OCI-LY7 (cell line): ENCODE measurements at regions not wholly inside any gene's neighbourhood (a gene's known extent, or its start where the extent isn't known, plus 50 kb on each side); places are given as distances from the start of the nearest gene placed in this dataset.

Experiments used
- EZH2phosphoT487 ChIP-seq: fragments of 200-600 bp; sonication (generic); IDR thresholded peaks from 2 replicates; pipeline ENCODE4 v1.6.1; 2018; ENCODE audit warnings: low read depth, borderline replicate concordance, mild to moderate bottlenecking, mixed run types, antibody characterized with exemption, low read length, moderate library complexity, mixed read lengths
- TF ChIP-seq, protein P1 (sequence below): fragments of 200-600 bp; sonication (generic); conservative IDR thresholded peaks from 2 replicates; pipeline ENCODE4 v1.5.1; 2014; ENCODE audit warnings: mild to moderate bottlenecking, antibody characterized with exemption, low read length, moderate library complexity, mixed read lengths

DNA sequence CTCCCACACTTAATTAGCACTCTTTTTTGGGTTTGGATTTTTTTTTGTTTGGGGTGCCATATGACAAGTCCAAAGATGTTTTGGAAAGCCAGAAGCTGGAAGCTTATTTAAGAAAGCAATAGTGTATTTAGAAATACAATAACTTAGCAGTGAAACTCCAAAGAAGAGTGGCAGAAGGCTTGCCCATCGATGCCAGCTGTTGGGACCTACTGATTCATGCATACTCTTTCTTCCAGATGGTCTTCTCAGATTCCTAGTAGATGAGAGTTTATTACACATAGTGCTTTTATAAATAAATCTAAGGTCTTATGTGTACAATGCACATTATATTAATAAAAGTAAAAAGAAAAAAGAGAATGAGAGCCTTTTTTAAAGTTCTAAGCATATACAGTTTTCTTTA, 374.6 kb downstream of the OSTF1 start:
- TF ChIP-seq, protein P1, sequence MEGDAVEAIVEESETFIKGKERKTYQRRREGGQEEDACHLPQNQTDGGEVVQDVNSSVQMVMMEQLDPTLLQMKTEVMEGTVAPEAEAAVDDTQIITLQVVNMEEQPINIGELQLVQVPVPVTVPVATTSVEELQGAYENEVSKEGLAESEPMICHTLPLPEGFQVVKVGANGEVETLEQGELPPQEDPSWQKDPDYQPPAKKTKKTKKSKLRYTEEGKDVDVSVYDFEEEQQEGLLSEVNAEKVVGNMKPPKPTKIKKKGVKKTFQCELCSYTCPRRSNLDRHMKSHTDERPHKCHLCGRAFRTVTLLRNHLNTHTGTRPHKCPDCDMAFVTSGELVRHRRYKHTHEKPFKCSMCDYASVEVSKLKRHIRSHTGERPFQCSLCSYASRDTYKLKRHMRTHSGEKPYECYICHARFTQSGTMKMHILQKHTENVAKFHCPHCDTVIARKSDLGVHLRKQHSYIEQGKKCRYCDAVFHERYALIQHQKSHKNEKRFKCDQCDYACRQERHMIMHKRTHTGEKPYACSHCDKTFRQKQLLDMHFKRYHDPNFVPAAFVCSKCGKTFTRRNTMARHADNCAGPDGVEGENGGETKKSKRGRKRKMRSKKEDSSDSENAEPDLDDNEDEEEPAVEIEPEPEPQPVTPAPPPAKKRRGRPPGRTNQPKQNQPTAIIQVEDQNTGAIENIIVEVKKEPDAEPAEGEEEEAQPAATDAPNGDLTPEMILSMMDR: no peak
- no peak for TF ChIP-seq EZH2phosphoT487
